ENCODE measurements at regions not wholly inside any gene's neighbourhood (a gene's known extent, or its start where the extent isn't known, plus 50 kb on each side); places are given as distances from the start of the nearest gene placed in this dataset.

DNA sequence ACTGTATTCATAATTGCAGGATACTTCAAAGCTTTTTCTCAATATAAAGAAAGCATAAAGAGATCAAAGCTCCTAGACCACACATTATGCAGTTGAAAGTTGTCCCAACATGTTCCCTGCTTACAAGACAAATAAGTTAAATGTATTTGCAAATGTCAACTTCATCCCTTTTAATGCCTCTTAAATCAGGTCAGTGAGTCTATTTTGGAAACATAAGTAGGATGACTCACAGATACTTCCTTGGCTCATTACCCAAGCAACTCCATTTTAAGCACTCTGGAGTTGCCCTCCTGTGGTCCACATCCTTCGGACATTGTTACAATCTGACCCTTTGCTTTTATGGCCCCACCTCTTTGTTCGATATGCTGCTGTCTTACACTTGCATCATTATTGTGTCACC, 162.0 kb downstream of the FAXC start:
- Mint-ChIP-seq H3K36me3 (ENCODE audit: low read depth, unreplicated experiment) (no peaks in the 10 kb centered on the region), H3K4me1 (ENCODE audit: unreplicated experiment) (no peaks in the 10 kb centered on the region), H3K27me3 (ENCODE audit: unreplicated experiment) (peaks cover 5% of the 10 kb centered on the region), H3K4me3 (ENCODE audit: unreplicated experiment) (no peak overlapping the region), H3K9me3 (ENCODE audit: unreplicated experiment) (no peaks in the 10 kb centered on the region), H3K27ac (ENCODE audit: unreplicated experiment) (no peak overlapping the region)
- TF ChIP-seq, protein P1, sequence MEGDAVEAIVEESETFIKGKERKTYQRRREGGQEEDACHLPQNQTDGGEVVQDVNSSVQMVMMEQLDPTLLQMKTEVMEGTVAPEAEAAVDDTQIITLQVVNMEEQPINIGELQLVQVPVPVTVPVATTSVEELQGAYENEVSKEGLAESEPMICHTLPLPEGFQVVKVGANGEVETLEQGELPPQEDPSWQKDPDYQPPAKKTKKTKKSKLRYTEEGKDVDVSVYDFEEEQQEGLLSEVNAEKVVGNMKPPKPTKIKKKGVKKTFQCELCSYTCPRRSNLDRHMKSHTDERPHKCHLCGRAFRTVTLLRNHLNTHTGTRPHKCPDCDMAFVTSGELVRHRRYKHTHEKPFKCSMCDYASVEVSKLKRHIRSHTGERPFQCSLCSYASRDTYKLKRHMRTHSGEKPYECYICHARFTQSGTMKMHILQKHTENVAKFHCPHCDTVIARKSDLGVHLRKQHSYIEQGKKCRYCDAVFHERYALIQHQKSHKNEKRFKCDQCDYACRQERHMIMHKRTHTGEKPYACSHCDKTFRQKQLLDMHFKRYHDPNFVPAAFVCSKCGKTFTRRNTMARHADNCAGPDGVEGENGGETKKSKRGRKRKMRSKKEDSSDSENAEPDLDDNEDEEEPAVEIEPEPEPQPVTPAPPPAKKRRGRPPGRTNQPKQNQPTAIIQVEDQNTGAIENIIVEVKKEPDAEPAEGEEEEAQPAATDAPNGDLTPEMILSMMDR (IDR thresholded peaks at IDR 0.05; ENCODE audit: unreplicated experiment), result no peak
- no peak for DNase-seq (ENCODE audit: low spot score)

DNA sequence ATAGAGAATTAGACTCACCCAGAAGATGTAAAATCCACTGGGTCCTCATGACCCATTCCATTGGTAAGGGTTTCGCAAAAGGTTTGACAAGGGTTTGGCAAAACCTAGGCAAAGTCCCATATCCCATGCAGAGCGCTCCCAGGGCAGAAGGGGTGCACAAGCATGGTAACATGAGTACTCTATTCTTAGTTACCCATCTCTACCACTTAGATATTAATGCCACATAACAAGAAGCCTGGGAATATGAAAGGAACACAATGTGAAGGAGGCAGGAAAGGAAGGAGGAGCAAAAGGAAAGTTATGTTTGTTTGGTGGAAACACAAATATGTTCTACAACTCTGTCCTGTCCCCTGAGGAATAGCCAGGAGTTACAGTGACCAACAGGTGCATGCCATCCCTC, 163.1 kb downstream of the FAXC start:
- Mint-ChIP-seq H3K27me3 (ENCODE audit: unreplicated experiment) (peaks cover 5% of the 10 kb centered on the region), H3K4me1 (ENCODE audit: unreplicated experiment) (no peaks in the 10 kb centered on the region), H3K9me3 (ENCODE audit: unreplicated experiment) (no peaks in the 10 kb centered on the region), H3K36me3 (ENCODE audit: low read depth, unreplicated experiment) (no peaks in the 10 kb centered on the region), H3K27ac (ENCODE audit: unreplicated experiment) (no peak overlapping the region), H3K4me3 (ENCODE audit: unreplicated experiment) (no peak overlapping the region)
- no peak for DNase-seq (ENCODE audit: low spot score)
- TF ChIP-seq, protein P1 (IDR thresholded peaks at IDR 0.05; ENCODE audit: unreplicated experiment), result no peak

DNA sequence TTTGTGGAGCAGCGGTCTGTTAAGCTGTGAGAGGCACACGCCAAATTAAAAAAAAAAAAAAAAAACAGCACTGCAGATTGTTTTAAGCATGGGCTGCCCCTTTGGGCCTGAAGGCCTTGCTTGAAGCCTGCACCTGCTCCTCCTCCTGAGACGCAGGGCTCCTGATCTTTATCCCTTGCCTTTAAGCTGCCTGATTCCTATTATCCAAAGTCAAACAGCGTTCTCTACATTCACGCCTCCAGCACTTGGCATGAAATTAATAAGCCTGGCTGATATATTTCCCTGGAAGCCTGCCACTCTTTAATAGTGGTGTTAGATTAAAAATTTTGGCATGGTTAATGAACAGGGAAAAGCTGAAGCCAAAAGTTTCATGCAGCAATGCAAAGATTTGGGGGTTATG, 163.9 kb downstream of the FAXC start:
- no peaks in the 10 kb centered on the region for H3K9me3 Mint-ChIP-seq (ENCODE audit: unreplicated experiment)
- no peaks in the 10 kb centered on the region for H3K4me1 Mint-ChIP-seq (ENCODE audit: unreplicated experiment)
- no peak for DNase-seq (ENCODE audit: low spot score)
- H3K36me3 Mint-ChIP-seq (ENCODE audit: low read depth, unreplicated experiment), result no peaks in the 10 kb centered on the region
- no peak overlapping the region for H3K4me3 Mint-ChIP-seq (ENCODE audit: unreplicated experiment)
- peaks cover 3% of the 10 kb centered on the region for H3K27me3 Mint-ChIP-seq (ENCODE audit: unreplicated experiment)
- TF ChIP-seq, protein P1 (IDR thresholded peaks at IDR 0.05; ENCODE audit: unreplicated experiment), result no peak
- H3K27ac Mint-ChIP-seq (ENCODE audit: unreplicated experiment), result no peak overlapping the region

DNA sequence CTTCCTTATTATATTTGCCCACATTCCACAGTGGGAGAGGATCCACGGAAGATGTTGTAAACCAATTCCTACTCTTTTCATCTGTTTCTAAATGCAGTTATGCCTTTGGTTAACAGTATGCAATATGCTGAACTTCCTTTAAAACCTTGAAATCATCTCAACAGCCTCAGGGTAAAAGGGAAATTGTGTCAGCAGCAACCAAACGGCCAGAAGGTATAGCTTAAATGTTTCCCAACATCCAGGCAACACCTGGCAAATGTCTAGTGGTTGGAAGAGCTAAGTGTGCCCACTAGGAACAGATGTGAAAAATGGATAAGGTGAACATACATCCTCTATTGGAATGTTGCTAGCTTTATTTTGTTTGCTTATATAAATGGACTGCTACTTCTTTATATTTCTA, 164.8 kb downstream of the FAXC start:
- no peaks in the 10 kb centered on the region for H3K9me3 Mint-ChIP-seq (ENCODE audit: unreplicated experiment)
- H3K27ac Mint-ChIP-seq (ENCODE audit: unreplicated experiment), result no peak overlapping the region
- TF ChIP-seq, protein P1 (IDR thresholded peaks at IDR 0.05; ENCODE audit: unreplicated experiment), result no peak
- H3K27me3 Mint-ChIP-seq (ENCODE audit: unreplicated experiment), result peaks cover 3% of the 10 kb centered on the region
- no peak overlapping the region for H3K4me3 Mint-ChIP-seq (ENCODE audit: unreplicated experiment)
- no peaks in the 10 kb centered on the region for H3K36me3 Mint-ChIP-seq (ENCODE audit: low read depth, unreplicated experiment)
- no peak for DNase-seq (ENCODE audit: low spot score)
- no peaks in the 10 kb centered on the region for H3K4me1 Mint-ChIP-seq (ENCODE audit: unreplicated experiment)

DNA sequence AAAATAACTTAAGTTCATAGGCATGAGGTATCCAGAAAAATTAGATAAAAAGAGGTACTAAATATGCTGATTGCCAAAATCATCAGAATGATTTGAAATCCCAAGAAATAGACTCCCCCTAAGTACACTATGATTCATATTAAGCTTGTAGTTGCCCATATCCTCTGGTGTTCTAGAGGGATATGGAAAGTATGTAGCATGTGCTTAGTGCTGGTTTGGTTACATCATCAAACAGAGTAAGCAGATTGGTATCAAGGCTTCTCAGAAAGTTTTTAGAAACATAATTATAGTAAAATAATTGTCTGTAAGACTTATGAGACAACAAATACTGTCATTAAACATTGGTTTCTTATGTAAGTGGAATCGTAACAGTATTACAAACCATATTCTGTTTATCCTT, 166.4 kb downstream of the FAXC start:
- no peak for DNase-seq (ENCODE audit: low spot score)
- H3K9me3 Mint-ChIP-seq (ENCODE audit: unreplicated experiment), result no peaks in the 10 kb centered on the region
- no peak overlapping the region for H3K4me3 Mint-ChIP-seq (ENCODE audit: unreplicated experiment)
- TF ChIP-seq, protein P1 (IDR thresholded peaks at IDR 0.05; ENCODE audit: unreplicated experiment), result no peak
- H3K27me3 Mint-ChIP-seq (ENCODE audit: unreplicated experiment), result peaks cover 3% of the 10 kb centered on the region
- no peak overlapping the region for H3K27ac Mint-ChIP-seq (ENCODE audit: unreplicated experiment)
- H3K4me1 Mint-ChIP-seq (ENCODE audit: unreplicated experiment), result no peaks in the 10 kb centered on the region
- no peaks in the 10 kb centered on the region for H3K36me3 Mint-ChIP-seq (ENCODE audit: low read depth, unreplicated experiment)
